T-helper 22 cell (primary cell): ENCODE measurements at regions not wholly inside any gene's neighbourhood (a gene's known extent, or its start where the extent isn't known, plus 50 kb on each side); places are given as distances from the start of the nearest gene placed in this dataset.
"Not testable (repeated sequence)": the region's sequence is repeated elsewhere in the genome, so short reads cannot be mapped to it uniquely, and the experiment has no call there.

ENCODE experiments used
- DNase-seq: peaks from one replicate; pipeline ENCODE4 v3.0.0-alpha.2; 2020; ENCODE audit warnings: low read depth

DNA sequence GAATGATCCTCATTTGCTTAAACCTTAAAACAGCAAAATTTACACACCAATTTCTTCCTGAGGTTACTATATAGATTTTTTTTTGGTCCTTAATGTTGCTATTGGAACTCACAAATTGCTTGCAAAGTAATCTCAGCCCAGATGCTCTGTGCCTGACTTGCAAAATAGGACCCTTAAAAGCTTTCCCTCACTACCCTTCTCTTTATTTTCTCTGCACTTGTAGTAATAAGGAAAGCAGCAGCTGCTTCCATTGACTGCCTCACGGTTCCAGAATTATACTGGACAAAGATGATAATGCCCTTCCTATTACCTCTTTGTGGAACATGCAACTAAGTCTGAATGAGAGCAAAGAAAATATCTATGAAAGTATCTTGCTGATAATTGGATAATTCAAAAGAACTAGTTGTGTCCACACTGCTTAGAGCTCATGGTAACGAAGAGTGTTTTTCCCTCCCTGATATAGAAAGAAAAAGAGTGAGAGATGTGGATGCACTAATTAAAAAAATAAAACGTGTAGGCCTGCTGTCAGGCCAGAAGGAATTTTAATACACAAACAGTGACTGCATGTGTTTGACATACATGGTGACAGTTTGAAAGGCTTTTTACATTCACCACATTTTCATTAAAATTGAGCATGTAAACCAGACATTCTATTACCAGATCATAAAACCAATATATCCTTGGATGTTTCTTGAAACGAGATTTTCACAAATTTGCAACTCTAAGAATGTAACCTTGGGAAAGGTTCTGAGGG, 783.1 kb downstream of the GBE1 start:
- DNase-seq, result no peak

GRCh38 chr3:80970292-80970691, 791.2 kb downstream of the GBE1 start:
- DNase-seq, result no peak

- no peak for DNase-seq
Measured at GRCh38 chr3:80929576-80929975, 831.9 kb downstream of the GBE1 start.

- no peak for DNase-seq
Measured at GRCh38 chr3:80914854-80915253, 846.6 kb downstream of the GBE1 start.

DNA sequence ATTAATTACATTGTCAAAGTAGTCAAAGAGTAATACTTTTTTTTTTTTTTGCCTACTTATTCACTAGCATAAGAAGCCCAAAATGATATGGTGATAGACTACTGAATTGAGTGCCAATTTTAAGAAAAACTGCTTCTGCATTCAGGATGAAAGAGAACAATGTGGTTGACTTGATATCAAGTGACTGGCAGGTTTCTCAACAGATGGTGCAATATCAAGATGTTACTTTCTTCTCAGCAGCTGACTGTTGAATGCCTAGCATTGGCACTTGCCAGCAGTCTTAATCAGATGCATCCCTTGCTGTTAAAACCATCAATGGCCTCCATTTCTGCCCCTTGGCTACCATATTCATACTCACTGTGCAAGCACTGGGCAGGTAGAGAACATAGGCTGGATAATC, 863.2 kb downstream of the GBE1 start:
- DNase-seq, result no peak

GRCh38 chr3:80897005-80897404, 864.4 kb downstream of the GBE1 start:
- not testable (repeated sequence) for DNase-seq

- no peak for DNase-seq
Measured at GRCh38 chr3:80890571-80890970, 870.9 kb downstream of the GBE1 start.

- no peak for DNase-seq
Measured at GRCh38 chr3:80889535-80889934, 871.9 kb downstream of the GBE1 start.

GRCh38 chr3:80870476-80871041, 890.9 kb downstream of the GBE1 start:
- DNase-seq, result no peak

DNA sequence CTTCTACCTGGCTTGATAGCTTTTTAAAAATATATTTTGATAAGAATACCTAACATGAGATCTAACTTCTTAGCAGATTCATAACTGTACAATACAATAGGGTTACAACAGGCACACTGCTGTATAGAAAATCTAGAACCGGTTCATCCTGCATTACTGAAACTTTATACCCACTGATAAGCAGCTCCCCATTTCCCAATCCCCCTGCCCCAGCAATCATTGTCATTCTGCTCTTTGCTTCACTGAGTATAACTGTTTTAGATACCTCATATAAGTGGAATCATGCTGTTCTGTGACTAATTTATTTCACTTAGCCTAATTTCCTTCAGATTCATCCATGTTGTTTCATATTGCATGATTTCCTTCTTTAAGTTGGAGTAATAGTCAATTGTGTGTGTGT, 906.0 kb downstream of the GBE1 start:
- DNase-seq, result no peak

DNA sequence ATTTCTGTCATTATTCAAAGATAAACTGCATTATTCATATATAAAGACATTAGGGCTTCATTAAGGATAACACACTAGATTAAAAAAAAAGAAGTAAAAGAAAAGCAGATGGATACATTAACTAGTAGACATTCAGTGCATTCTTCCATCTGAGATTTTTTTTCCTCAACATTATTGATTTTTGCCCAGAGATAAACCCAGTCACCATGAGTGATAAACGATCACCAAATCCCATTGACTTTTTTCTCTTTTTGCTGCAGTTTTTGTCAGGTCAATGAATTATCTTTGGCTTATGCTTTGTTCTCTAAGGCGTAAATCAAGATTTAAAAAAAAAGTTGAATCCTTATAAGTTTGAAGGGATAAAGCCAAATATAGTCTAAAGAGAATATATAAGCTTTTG, 925.0 kb downstream of the GBE1 start:
- no peak for DNase-seq

GRCh38 chr3:80807577-80807976, 953.9 kb downstream of the GBE1 start:
- DNase-seq, result no peak

GRCh38 chr3:80806673-80807072, 954.8 kb downstream of the GBE1 start:
- DNase-seq, result no peak

DNA sequence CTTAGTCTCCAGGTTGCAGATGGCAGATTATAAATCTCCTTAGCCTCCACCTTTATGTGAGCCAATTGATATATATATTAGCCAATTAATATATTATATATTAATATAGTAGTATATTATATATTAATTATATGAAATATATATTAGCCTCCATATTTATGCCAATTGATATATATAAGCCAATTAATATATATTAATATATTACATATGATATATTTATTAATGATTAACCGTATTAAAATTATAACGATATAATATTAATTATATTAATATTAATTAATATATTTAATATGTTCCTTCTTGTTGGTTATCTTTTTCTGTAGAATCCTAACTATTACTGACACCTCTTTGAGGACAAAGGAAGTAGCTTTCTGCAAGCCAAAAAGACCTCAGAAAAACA, 972.5 kb downstream of the GBE1 start:
- DNase-seq, result no peak

DNA sequence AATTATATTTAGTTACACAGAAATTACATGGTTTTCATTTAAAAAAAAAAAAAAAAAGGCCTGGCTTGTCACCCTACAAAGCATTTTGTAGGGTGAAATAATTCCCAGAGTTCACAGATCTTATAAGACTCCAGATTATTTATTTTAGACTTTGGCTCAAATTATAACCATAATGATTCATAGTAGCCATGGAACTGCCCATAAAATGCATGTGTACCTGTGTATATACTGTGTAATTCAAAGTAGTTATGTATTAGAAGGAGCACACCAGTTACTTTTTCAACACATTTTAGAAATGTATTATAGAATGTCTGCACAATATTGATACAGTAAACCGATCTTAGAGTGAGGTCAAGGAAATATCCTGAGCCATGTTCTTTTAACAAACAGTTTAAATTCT, 975.6 kb downstream of the GBE1 start:
- DNase-seq, result no peak

DNA sequence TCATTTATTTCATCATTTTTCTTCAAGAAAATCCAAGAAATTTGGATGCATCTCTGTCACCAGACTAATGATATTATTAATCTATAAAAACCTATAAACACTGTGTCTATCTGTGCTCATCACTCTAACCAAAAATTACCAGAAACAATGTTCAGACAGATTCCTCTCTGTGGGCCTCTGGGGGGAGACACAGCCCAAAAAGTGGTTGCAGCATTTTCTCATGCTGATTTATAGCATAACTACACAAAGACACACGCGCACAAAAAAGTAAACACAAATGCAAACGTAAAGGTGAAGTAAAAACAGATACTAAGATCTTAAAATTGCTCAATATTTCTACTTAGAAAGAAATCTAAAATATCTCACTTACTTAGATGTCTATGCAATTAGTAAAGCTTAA, 976.0 kb downstream of the GBE1 start:
- DNase-seq, result no peak

DNA sequence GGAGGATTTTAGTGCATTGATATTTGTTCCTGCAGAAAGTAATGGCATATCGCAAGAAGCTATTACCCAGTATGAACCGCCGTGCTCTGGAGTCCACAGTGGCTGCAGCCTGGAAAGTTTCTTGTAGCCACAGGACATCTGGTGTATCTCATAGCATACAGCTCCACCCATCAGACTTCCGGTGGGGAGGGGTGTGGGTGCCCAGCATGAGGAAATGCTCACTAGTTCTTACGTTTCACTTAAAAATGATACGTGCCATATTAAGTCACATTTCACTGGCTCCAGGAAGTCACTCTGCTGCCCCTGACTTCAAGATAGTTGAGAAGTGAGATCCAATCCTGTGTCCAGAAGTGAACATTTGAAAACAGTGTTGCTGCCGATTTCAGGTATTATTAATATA, 990.4 kb downstream of the GBE1 start:
- no peak for DNase-seq

DNA sequence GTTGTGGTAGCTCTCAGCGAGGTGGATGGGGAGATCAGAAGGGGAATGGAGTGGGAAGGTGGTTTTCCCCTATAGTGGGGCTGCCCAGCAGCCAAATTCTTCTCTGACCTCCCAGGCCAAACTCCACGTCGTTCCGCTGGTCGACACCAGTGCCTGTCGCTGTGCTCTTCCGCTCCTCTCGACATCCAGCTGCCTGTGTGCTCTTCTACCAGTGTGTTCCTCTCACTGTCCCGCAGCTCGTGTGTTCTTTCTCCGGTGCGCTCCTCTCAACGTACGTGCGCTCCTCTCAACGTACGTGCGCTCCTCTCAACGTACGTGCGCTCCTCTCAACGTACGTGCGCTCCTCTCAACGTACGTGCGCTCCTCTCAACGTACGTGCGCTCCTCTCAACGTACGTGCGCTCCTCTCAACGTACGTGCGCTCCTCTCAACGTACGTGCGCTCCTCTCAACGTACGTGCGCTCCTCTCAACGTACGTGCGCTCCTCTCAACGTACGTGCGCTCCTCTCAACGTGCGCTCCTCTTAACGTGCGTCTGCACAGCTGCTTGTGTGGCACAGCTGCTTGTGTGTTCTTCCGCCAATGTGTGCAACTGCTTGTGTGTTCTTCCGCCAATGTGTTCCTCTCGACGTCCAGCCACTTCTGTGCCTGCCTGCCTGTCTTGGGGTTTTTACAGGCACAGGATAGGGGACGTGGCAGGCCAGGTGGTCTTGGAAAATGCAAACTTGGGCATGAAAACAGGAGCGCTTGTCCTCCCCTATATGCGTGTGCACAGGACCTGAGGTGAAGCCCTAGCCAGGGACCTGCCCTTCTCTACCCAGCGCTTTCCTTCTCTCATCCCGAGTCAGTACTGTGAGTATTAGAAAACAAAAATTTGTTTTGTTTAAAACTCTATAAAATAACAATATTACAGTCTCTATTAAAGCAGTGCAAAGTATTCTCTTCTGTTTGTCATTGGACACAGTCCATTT, 991.1 kb downstream of the GBE1 start:
- peak; percentile 0 for DNase-seq

- DNase-seq, result no peak
Measured at GRCh38 chr3:80769683-80770082, 991.8 kb downstream of the GBE1 start.

DNA sequence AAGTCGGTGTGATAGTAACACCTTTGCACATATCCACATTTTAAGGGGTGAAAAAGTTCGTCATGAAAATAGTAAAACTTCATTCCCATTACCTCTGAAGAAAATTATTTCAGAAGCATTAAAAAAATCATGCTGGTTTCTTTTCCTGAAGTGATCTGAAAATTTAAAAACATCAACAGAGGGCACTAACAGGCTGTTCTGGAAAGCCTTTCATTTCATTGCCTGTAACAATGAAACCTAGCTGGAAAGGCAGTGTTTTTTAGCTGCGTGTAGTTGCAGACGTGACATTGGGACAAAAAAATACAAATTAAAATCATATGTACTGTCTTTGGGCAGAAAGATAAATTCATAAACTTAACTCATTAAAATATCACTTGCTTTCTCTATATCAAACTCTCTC, 993.8 kb downstream of the GBE1 start:
- DNase-seq, result no peak

- no peak for DNase-seq
Measured at GRCh38 chr3:80754969-80755368, 987.2 kb upstream of the ROBO1 start.

DNA sequence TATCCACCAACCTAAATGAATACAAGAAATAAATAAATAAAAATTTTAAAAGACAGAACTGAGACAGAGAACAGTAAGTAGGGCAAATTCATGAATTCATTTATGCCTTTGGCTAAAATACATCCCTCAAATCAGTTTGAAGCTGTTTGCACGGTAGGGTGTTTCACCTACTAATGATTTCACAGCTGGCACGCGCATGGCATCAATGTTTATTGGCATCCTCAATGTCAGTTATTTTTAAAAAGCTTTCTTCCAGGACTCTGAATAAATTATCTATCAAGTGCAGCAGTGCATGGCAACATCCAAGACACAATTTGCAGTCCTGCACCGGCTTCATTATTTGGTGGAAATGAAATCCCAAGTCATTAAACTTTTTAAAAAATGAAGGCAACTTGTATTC, 985.2 kb upstream of the ROBO1 start:
- DNase-seq, result no peak

- no peak for DNase-seq
Measured at GRCh38 chr3:80750637-80751036, 982.8 kb upstream of the ROBO1 start.
